SK-N-SH treated with all-trans-retinoic acid at 6 μM for 48 hours (cell line): ENCODE measurements at regions not wholly inside any gene's neighbourhood (a gene's known extent, or its start where the extent isn't known, plus 50 kb on each side); places are given as distances from the start of the nearest gene placed in this dataset.

Experiments used
- ATAC-seq: fragments of 200-7000 bp; cut with Tn5 transposase; 3 replicates; pipeline ENCODE4 v1.9.1; 2020; ENCODE audit warnings: mild to moderate bottlenecking, moderate library complexity
- ARNTL ChIP-seq: fragments of 450-650 bp; formaldehyde crosslinking; IDR thresholded peaks from 2 replicates; pipeline ENCODE4 v1.5.0; 2020; ENCODE audit warnings: low read depth, mild to moderate bottlenecking, moderate library complexity, borderline replicate concordance
- BACH2 ChIP-seq: fragments of 250-450 bp; sonication (Bioruptor Pico); IDR thresholded peaks from 2 replicates; pipeline ENCODE4 v1.9.0; 2021; ENCODE audit warnings: mild to moderate bottlenecking, borderline replicate concordance
- CSDC2 ChIP-seq: fragments of 250-450 bp; sonication (Bioruptor Pico); IDR thresholded peaks from 2 replicates; pipeline ENCODE4 v1.5.0; 2020; ENCODE audit warnings: mild to moderate bottlenecking, moderate library complexity
- ESRRG ChIP-seq: fragments of 250-450 bp; sonication (Bioruptor Pico); IDR thresholded peaks from 2 replicates; pipeline ENCODE4 v1.6.1; 2021; ENCODE audit warnings: mild to moderate bottlenecking
- GLIS3 ChIP-seq: fragments of 250-450 bp; sonication (Bioruptor Pico); IDR thresholded peaks from 2 replicates; pipeline ENCODE4 v1.5.0; 2020; ENCODE audit warnings: mild to moderate bottlenecking, moderate library complexity
- ISL1 ChIP-seq: fragments of 250-450 bp; sonication (Bioruptor Pico); IDR thresholded peaks from 2 replicates; pipeline ENCODE4 v2.1.2; 2022; ENCODE audit warnings: mild to moderate bottlenecking, moderate library complexity
- OSR1 ChIP-seq: fragments of 250-450 bp; sonication (Bioruptor Pico); IDR thresholded peaks from 2 replicates; pipeline ENCODE4 v1.8.0; 2022; ENCODE audit warnings: moderate library complexity, mild to moderate bottlenecking, inconsistent platforms
- PPARA ChIP-seq: fragments of 250-450 bp; sonication (Bioruptor Pico); IDR thresholded peaks from 2 replicates; pipeline ENCODE4 v1.5.0; 2020; ENCODE audit warnings: mild to moderate bottlenecking, borderline replicate concordance
- RARB ChIP-seq: fragments of 250-450 bp; sonication (Bioruptor Pico); IDR thresholded peaks from 2 replicates; pipeline ENCODE4 v1.8.0; 2021; ENCODE audit warnings: mild to moderate bottlenecking, moderate library complexity
- SNAI2 ChIP-seq: fragments of 250-450 bp; sonication (Bioruptor Pico); IDR thresholded peaks from 2 replicates; pipeline ENCODE4 v1.5.0; 2020; ENCODE audit warnings: mild to moderate bottlenecking, moderate library complexity
- TCF4 ChIP-seq: fragments of 250-450 bp; sonication (Bioruptor Pico); IDR thresholded peaks from 2 replicates; pipeline ENCODE4 v1.8.0; 2021; ENCODE audit warnings: mild to moderate bottlenecking, moderate library complexity, borderline replicate concordance
- TOX ChIP-seq: fragments of 250-450 bp; sonication (Bioruptor Pico); IDR thresholded peaks from 2 replicates; pipeline ENCODE4 v1.8.0; 2021; ENCODE audit warnings: mild to moderate bottlenecking, moderate library complexity, borderline replicate concordance
- ZC3H10 ChIP-seq: fragments of 250-450 bp; sonication (Bioruptor Pico); IDR thresholded peaks from 2 replicates; pipeline ENCODE4 v1.5.1; 2021; ENCODE audit warnings: mild to moderate bottlenecking, moderate library complexity
- ZFP3 ChIP-seq: fragments of 250-450 bp; sonication (Bioruptor Pico); IDR thresholded peaks from 2 replicates; pipeline ENCODE4 v1.5.0; 2020; ENCODE audit warnings: mild to moderate bottlenecking, moderate library complexity
- ZFP30 ChIP-seq: fragments of 450-650 bp; formaldehyde crosslinking; IDR thresholded peaks from 2 replicates; pipeline ENCODE4 v1.5.0; 2022; ENCODE audit warnings: mild to moderate bottlenecking, moderate library complexity
- ZNF565 ChIP-seq: fragments of 450-650 bp; formaldehyde crosslinking; conservative IDR thresholded peaks from 2 replicates; pipeline ENCODE4 v1.5.0; 2020; ENCODE audit warnings: low read depth, mild to moderate bottlenecking, moderate library complexity
- ZNF70 ChIP-seq: fragments of 450-650 bp; formaldehyde crosslinking; IDR thresholded peaks from 2 replicates; pipeline ENCODE4 v1.5.0; 2020; ENCODE audit warnings: mild to moderate bottlenecking, moderate library complexity
- ZNF8 ChIP-seq: fragments of 450-650 bp; formaldehyde crosslinking; IDR thresholded peaks from 2 replicates; pipeline ENCODE4 v1.5.0; 2020; ENCODE audit warnings: mild to moderate bottlenecking, moderate library complexity
- TF ChIP-seq, protein P1 (sequence below): fragments of 250-450 bp; sonication (Bioruptor Pico); IDR thresholded peaks from 2 replicates; pipeline ENCODE4 v1.8.0; 2020; ENCODE audit warnings: mild to moderate bottlenecking, moderate library complexity, borderline replicate concordance
- TF ChIP-seq, protein P2 (sequence below): fragments of 250-450 bp; sonication (Bioruptor Pico); IDR thresholded peaks from 2 replicates; pipeline ENCODE4 v1.5.1; 2021; ENCODE audit warnings: mild to moderate bottlenecking, moderate library complexity
- TF ChIP-seq, protein P3 (sequence below): fragments of 250-450 bp; sonication (Bioruptor Pico); IDR thresholded peaks from 2 replicates; pipeline ENCODE4 v1.5.1; 2020; ENCODE audit warnings: low read depth, mild to moderate bottlenecking, moderate library complexity
- TF ChIP-seq, protein P4 (sequence below): fragments of 250-450 bp; sonication (Bioruptor Pico); IDR thresholded peaks from 2 replicates; pipeline ENCODE4 v1.8.0; 2021; ENCODE audit warnings: low read depth, mild to moderate bottlenecking, moderate library complexity, borderline replicate concordance
- TF ChIP-seq, protein P5 (sequence below): fragments of 250-450 bp; sonication (Bioruptor Pico); IDR thresholded peaks from 2 replicates; pipeline ENCODE4 v1.5.0; 2020; ENCODE audit warnings: mild to moderate bottlenecking, moderate library complexity

DNA sequence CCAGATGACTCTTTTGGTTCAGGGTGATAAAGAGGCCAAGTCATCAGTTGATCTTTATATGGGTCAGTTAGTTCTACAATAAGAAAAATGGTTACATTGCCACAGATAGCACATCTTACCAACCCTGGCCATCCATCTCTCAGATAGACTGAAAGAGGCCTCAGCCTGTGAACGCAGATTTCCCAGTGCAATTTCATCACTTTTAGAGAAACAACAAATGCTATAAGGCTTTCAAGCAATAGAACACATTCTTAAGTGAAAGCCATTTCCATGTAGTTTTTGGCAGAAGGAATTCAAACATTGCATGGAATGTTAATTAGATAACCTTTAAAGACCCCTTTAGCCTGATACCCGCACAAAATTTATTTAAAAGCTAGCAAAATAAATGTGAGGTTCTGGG is 200.6 kb upstream of the ZBTB20 start:
- TF ChIP-seq OSR1 (no peak), ZC3H10 (CRISPR knock-in tag) (no peak), GLIS3 (CRISPR knock-in tag) (no peak), ARNTL (CRISPR knock-in tag) (no peak), ZNF70 (CRISPR knock-in tag) (no peak), BACH2 (CRISPR knock-in tag) (no peak), TOX (no peak), ZNF565 (CRISPR knock-in tag) (no peak), ZFP3 (no peak), ESRRG (peak; percentile 72; the same call in 1 of the 2 replicates), RARB (CRISPR knock-in tag) (no peak), TCF4 (CRISPR knock-in tag) (no peak), ZNF8 (no peak), ISL1 (CRISPR knock-in tag) (peak; percentile 93), PPARA (CRISPR knock-in tag) (no peak), ZFP30 (CRISPR knock-in tag) (no peak), CSDC2 (CRISPR knock-in tag) (no peak), SNAI2 (CRISPR knock-in tag) (no peak)
- TF ChIP-seq, protein P1, sequence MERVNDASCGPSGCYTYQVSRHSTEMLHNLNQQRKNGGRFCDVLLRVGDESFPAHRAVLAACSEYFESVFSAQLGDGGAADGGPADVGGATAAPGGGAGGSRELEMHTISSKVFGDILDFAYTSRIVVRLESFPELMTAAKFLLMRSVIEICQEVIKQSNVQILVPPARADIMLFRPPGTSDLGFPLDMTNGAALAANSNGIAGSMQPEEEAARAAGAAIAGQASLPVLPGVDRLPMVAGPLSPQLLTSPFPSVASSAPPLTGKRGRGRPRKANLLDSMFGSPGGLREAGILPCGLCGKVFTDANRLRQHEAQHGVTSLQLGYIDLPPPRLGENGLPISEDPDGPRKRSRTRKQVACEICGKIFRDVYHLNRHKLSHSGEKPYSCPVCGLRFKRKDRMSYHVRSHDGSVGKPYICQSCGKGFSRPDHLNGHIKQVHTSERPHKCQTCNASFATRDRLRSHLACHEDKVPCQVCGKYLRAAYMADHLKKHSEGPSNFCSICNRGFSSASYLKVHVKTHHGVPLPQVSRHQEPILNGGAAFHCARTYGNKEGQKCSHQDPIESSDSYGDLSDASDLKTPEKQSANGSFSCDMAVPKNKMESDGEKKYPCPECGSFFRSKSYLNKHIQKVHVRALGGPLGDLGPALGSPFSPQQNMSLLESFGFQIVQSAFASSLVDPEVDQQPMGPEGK (CRISPR knock-in tag): 0 out of 2 replicates have a peak, but pooled peaks have one; percentile 35
- TF ChIP-seq, protein P2, sequence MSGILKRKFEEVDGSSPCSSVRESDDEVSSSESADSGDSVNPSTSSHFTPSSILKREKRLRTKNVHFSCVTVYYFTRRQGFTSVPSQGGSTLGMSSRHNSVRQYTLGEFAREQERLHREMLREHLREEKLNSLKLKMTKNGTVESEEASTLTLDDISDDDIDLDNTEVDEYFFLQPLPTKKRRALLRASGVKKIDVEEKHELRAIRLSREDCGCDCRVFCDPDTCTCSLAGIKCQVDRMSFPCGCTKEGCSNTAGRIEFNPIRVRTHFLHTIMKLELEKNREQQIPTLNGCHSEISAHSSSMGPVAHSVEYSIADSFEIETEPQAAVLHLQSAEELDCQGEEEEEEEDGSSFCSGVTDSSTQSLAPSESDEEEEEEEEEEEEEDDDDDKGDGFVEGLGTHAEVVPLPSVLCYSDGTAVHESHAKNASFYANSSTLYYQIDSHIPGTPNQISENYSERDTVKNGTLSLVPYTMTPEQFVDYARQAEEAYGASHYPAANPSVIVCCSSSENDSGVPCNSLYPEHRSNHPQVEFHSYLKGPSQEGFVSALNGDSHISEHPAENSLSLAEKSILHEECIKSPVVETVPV: no peak
- TF ChIP-seq, protein P3, sequence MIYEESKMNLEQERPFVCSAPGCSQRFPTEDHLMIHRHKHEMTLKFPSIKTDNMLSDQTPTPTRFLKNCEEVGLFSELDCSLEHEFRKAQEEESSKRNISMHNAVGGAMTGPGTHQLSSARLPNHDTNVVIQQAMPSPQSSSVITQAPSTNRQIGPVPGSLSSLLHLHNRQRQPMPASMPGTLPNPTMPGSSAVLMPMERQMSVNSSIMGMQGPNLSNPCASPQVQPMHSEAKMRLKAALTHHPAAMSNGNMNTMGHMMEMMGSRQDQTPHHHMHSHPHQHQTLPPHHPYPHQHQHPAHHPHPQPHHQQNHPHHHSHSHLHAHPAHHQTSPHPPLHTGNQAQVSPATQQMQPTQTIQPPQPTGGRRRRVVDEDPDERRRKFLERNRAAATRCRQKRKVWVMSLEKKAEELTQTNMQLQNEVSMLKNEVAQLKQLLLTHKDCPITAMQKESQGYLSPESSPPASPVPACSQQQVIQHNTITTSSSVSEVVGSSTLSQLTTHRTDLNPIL: no peak
- TF ChIP-seq, protein P4, sequence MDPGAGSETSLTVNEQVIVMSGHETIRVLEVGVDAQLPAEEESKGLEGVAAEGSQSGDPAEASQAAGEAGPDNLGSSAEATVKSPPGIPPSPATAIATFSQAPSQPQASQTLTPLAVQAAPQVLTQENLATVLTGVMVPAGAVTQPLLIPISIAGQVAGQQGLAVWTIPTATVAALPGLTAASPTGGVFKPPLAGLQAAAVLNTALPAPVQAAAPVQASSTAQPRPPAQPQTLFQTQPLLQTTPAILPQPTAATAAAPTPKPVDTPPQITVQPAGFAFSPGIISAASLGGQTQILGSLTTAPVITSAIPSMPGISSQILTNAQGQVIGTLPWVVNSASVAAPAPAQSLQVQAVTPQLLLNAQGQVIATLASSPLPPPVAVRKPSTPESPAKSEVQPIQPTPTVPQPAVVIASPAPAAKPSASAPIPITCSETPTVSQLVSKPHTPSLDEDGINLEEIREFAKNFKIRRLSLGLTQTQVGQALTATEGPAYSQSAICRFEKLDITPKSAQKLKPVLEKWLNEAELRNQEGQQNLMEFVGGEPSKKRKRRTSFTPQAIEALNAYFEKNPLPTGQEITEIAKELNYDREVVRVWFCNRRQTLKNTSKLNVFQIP (CRISPR knock-in tag): no peak
- TF ChIP-seq, protein P5, sequence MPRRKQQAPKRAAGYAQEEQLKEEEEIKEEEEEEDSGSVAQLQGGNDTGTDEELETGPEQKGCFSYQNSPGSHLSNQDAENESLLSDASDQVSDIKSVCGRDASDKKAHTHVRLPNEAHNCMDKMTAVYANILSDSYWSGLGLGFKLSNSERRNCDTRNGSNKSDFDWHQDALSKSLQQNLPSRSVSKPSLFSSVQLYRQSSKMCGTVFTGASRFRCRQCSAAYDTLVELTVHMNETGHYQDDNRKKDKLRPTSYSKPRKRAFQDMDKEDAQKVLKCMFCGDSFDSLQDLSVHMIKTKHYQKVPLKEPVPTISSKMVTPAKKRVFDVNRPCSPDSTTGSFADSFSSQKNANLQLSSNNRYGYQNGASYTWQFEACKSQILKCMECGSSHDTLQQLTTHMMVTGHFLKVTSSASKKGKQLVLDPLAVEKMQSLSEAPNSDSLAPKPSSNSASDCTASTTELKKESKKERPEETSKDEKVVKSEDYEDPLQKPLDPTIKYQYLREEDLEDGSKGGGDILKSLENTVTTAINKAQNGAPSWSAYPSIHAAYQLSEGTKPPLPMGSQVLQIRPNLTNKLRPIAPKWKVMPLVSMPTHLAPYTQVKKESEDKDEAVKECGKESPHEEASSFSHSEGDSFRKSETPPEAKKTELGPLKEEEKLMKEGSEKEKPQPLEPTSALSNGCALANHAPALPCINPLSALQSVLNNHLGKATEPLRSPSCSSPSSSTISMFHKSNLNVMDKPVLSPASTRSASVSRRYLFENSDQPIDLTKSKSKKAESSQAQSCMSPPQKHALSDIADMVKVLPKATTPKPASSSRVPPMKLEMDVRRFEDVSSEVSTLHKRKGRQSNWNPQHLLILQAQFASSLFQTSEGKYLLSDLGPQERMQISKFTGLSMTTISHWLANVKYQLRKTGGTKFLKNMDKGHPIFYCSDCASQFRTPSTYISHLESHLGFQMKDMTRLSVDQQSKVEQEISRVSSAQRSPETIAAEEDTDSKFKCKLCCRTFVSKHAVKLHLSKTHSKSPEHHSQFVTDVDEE (CRISPR knock-in tag): no peak
- ATAC-seq: no peak

DNA sequence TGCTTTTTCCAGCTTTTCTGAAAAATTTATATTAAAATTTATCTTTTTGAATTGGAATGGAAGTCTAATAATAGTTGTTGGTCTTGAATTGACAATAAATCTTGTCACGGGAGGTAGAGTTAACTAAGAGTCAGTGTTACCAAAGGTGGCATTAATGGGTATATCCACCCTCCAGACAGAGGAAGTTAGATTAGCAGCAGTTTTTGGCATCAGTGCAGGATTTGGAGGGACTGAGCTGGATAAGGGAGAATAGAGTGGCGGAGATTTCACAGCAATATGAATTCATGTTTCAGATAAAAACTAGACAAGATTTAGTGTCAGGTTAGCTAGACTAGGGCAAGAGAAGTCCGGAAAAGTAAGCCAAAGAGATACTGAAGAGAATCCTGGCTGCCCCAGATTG is 201.3 kb upstream of the ZBTB20 start:
- no peak for ATAC-seq
- TF ChIP-seq OSR1 (no peak), ZFP3 (no peak), ZNF565 (CRISPR knock-in tag) (no peak), ZNF8 (no peak), ZNF70 (CRISPR knock-in tag) (no peak), ZFP30 (CRISPR knock-in tag) (no peak), ARNTL (CRISPR knock-in tag) (no peak), RARB (CRISPR knock-in tag) (no peak), BACH2 (CRISPR knock-in tag) (no peak), TOX (no peak), CSDC2 (CRISPR knock-in tag) (no peak), GLIS3 (CRISPR knock-in tag) (no peak), TCF4 (CRISPR knock-in tag) (no peak), ISL1 (CRISPR knock-in tag) (no peak), SNAI2 (CRISPR knock-in tag) (no peak)
- TF ChIP-seq, protein P4 (CRISPR knock-in tag): no peak
- TF ChIP-seq, protein P1 (CRISPR knock-in tag): no peak
- TF ChIP-seq, protein P5 (CRISPR knock-in tag): no peak
